ENCODE measurements at regions not wholly inside any gene's neighbourhood (a gene's known extent, or its start where the extent isn't known, plus 50 kb on each side); places are given as distances from the start of the nearest gene placed in this dataset.
"Not testable (repeated sequence)": the region's sequence is repeated elsewhere in the genome, so short reads cannot be mapped to it uniquely, and the experiment has no call there.

DNA sequence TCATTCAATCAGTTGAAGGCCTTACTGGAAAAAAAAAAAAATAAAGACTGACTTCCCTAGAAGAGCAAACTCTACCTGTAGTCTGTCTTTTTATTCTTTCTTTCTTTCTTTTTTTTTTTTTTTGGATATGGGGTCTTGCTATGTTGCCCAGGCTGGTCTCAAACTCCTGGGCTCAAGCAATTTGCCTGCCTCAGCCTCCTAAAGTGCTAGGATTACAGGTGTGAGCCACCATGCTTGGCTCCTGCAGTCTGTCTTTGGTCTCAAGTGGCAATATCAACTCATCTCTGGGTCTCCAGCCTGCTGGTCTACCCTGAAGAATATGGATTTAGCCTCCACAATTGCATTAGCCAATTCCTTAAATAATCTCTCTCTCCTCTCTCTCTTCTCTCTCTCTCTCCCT is 167.7 kb upstream of the P2RY1 start:
- DNase-seq (ENCODE audit: low read depth), result no peak

DNA sequence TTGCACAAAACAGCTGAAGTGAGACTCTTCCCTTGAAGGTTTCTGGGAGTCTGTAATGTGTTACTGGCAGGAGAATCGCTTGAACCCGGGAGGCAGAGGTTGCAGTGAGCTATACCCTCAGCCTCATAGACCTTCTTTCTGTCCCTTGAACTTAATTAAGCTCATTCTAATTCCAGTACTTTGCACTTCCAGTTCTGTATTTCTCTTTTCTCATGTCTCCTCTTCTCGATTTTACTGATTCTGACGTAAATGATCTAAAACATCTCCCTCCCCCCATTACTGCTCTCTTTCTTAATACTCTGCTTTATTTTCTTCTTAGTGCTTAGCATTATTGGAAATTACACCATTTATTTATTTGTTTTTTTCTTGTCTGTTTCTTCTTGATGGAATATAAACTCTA is 165.4 kb upstream of the P2RY1 start:
- no peak for DNase-seq (ENCODE audit: low read depth)

DNA sequence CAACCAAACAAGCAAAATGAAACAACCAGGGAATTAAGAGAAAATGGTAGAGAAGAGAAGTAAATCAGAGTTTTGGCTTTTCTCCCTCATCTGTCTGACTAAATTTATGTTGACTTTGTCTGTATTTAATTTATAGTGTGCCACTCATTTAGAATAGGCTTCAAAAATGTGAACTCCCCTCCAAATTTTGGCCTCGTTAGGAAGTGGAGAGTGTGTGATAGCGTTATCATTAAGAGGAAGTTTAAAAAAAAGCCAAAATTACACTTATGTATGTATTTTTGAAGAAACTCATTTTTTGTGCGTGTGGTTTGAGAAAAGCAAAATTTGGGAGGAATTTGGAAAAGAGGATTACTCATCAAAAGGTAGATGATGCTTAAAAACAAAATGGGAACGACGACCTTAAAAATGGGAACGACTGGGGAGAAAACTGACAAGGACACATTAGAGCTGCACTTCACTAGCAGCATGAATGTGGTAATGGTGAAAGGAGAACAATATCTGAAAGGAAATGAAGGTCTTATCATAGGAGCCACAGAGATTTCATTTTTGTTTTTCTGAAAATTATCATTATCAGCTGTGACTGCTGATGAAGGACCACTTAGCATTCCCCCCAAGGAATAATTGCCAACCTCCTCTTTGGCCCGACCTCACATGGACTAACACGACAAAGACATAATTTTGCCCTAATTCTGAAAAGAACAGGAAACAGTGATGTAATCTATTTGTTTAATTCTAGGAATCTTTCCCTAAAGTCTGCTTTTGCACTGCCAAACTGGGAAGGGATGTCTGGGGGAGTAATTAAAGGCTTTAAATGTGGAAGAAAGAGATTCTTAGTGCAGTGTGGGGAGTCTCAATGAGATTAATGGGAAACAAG is 163.2 kb upstream of the P2RY1 start:
- no peak for DNase-seq (ENCODE audit: low read depth)

DNA sequence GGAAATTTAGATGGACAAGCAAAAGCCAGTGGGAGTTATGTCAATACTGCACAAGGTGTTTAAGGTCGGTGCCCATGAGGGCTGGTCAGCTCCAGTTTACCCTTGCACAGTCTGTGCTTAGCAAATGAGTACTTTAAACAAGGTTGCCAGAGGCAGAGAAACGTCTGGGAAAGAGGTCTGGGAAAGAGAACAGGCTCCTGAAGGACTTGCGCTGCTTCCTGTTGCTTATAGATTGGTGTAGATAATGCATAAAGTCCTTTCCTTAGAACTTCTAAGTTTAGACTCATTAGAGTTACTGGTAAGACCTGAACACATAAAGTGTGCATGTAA is 162.6 kb upstream of the P2RY1 start:
- DNase-seq (ENCODE audit: low read depth), result no peak

DNA sequence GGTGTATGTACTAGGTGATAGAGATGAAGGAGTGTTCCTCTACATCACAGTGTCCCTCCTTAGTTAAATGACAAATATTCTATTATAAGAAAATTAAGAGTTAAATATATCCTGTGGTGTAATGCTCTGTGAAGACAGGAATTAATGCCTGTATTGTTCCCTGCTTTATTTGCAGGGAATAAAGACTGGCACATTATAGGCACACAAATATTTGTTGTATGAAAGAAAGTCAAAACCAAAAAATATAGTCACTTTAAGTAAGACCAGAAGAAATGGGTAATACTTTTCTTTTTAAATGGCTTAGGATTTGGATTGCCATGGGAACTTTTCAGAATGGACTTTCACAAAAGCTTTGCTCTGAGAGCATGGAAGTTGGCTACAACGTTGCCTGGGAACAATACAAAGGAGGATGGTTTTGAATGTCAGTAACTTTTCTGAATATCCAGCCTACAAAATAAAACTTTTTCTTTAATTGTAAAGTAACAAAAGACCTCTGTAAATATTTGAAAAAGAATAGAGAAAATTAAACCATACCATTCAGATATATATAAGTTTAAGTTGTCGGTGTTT is 158.0 kb upstream of the P2RY1 start:
- DNase-seq (ENCODE audit: low read depth), result no peak

DNA sequence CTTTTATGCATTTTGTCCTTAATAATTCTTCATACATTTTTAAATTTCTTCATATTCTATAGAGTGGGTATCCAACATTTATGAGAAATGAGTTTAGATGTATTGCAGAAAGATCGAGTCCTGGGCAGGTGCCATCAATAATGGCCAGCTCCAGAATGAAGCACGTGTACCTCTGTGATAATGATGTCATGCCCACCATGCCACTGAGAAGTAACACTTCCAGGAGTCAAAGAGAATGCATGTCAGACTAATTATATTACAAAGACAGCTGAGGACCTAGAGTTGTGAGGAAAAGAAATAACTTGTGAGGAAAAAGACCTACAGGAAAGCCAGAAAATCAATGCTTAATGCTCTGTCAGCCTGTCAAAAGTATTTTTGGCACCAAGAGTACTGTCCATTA is 157.4 kb upstream of the P2RY1 start:
- DNase-seq (ENCODE audit: low read depth), result no peak

DNA sequence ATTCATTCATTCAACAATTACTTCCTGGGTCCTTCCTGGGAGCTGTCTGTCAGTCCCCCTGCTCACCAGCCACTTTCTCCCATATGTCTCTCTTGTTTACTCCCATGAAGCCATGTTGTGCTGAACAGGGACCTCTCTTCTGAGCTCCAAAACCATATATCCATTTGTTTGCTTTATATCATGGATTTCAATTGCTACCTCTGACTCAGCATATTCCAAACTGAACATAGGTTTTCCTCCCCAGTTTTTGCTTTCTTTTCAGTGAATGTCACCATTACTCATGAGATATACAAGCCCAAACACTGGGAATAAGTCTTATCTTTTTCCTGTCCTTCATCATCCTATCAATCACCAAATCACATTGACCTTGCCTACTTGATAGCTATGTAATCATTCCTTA is 152.5 kb upstream of the P2RY1 start:
- DNase-seq (ENCODE audit: low read depth), result no peak

DNA sequence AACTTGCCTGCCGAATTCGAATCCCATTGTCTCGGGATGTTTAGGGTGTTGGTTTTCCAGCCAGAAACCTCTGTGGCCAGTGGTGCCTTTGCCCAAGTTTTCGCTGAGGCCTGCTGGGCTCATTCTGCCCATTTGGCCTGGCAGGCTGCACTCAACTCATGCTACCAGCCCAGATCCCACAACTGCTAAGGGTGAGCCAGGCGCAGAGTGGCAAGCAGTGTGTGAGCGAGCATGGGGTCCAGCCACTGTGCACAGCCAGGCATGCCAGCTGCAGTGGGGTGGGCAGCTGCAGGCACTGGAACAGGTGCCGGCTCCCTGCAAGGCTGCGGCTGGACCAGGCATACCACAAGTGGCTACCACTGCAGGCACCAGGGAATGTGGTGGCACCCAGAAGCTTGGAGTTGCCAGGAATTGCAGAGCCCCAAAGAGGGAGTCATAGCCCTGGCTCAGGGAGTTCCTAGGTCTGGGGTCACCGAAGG is 151.4 kb upstream of the P2RY1 start:
- DNase-seq (ENCODE audit: low read depth), result no peak

DNA sequence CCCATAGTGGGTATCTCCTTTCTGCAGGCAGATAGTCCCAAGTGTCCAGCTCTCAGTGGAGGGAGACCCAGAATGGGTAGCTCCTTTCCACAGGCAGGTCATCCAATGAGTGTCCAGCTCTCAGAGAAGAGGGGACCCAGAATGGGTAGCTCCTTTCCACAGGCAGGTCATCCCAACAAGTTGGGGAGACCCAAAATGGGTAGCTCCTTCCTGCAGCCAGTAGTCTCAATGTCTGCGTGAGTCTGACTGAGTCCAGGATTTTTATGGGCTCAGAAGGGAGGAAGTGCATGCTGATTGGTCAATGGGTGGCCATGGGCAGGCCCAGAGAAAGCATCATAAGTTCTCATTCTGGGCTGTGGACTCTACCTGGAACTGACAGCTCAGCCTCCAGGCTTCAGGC is 150.7 kb upstream of the P2RY1 start:
- DNase-seq (ENCODE audit: low read depth), result no peak

DNA sequence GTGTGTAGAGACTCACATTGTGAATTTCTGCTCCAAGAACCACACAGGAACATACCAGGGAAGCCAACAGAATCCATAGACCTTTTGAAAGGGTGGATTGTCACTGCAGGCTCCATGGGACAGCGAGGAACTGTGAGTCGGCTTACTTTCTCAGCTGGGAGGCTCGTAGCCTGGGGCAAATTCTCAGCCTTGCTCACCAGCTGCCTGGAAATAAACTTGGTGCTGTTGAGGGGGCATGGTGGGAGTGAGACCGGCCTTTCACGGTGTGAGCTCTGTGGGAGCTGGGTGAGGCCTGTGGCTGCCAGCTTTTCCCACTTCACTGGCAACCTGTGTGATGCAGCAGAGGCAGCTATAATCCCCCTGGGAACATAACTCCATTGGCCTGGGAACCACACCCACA is 146.6 kb upstream of the P2RY1 start:
- DNase-seq (ENCODE audit: low read depth), result no peak

DNA sequence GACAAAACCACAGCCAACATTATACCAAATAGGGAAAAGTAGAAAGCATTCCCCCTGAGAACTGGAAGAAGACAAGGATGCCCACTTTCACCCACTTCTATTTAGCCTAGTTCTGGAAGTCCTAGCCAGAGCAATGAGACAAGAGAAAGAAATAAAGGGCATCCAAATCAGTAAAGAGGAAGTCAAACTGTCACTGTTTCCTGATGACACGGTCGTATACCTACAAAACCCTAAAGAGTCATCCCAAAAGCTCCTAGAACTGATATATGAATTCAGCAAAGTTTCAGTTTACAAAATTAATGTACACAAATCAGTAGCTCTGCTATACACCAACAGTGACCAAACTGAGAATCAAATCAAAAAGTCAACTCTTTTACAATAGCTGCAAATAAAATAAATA is 142.6 kb upstream of the P2RY1 start:
- DNase-seq (ENCODE audit: low read depth), result not testable (repeated sequence)

DNA sequence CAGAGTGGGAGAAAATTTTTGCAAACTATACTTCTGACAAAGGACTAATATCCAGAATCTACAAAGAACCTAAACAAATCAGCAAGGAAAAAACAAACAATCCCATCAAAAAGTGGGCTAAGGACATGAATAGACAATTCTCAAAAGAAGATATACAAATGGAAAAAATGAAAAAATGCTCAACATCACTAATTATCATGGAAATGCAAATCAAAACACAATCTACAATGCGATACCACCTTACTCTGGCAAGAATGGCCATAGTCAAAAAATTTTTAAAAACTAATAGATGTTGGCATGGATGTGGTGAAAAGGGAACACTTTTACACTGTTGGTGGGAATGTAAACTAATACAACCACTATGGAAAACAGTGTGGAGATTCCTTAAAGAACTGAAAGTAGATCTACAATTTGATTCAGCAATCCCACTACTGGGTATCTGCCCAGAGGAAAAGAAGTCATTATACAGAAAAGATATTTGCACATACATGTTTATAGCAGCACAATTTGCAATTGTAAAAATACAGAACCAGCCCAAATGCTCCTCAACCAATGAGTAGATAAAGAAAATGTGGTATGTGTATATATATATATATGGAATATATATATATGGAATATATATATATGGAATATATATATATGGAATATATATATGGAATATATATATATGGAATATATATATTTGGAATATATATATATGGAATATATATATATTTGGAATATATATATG is 141.2 kb upstream of the P2RY1 start:
- DNase-seq (ENCODE audit: low read depth), result not testable (repeated sequence)

DNA sequence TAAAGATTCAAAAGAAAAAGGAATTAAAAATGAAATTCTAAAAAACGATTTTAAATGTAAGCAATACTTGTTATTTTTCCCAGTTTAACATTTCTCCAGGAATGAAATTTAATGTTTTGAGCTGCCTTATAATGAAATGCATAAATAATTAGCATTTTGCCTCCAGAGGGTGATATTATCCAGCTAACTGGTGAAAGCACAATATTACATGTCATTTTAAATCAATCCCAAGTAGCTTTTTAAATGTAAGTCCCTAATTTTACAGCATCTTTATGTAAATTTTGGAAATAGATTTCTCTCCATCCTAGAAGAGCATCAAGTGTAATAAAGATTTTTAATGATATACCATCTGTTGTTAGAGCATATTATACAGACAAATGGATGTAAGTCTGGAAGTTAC is 139.1 kb upstream of the P2RY1 start:
- no peak for DNase-seq (ENCODE audit: low read depth)

DNA sequence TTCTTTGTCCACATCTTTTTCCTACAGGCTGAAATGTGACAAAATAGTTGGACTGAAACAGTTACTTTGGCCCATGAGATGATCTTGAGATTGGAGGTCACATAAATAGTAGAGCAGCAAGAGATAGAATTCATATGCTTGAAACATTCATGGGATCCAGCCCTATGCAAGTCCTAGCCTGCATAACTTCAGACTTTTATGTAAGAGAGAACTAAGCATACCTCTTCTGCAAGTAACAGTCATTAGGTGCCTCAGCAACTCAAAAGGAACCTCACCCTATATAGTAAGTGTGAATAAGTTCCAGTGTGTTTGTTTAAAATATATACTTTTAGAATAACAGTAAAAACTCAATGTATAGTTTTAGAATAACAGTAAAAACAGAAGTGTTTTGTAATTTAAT is 138.0 kb upstream of the P2RY1 start:
- DNase-seq (ENCODE audit: low read depth), result no peak

DNA sequence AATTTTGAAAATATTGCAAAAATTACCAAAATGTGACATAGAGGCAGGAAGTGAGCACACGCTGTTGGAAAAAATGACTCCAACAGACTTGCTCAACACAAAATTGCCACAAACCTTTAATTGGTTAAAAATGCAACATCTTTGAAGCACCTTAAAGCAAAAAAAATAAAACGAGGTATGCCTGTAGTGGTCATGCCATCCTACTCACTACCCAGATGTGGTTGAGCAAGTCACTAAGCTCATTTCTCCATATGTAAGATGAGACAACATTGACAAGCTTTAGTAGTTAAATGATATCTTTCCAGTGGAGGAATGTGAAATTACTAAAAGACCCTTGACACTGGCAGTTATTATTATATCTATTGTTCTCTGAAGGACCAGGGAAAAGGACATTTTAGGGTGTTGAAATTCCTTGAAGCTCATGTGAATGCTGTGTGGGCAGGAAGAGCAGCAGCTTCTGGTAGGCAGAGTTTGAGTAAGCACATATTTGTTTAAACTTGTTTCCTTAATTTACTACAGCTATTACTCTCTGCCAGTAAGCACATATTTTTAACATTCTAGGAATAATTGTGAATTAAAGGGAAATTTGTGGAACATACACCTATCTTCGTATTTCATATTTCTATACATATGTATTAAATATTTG is 131.6 kb upstream of the P2RY1 start:
- DNase-seq (ENCODE audit: low read depth), result no peak

DNA sequence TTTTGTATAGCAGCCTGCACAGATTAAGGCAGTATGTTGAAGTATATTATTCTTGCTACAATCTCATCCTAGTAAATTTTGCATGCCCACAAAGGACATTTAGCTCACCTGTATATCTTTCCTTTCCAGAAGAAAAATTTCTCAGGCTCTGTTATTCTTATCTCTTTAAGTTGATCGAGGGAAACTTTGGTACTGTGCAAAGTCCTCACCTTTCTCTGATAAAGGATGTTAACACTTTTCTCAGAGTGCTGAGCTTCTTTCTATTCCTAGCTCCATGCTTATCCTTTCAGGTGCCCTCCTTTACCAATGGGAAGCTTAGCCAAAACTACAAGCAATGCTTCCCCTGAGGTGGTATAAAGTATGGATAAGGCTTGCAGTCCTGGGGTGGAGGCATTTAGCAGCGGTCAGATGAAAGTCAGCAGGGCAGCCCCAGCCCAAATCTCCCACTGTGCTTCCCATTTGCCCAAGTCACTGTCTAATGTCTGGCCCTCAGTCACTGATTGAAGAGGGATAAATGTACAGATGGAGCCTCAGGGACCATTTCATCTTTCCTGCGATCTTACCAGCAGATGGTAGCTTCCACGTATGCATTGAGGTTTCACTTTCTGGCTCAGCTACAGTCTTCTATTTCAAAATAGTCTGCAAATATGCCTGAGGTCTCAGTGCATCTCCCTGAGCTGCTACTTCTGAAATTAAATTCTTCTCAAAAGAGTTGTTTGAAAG is 127.8 kb upstream of the P2RY1 start:
- DNase-seq (ENCODE audit: low read depth), result no peak

DNA sequence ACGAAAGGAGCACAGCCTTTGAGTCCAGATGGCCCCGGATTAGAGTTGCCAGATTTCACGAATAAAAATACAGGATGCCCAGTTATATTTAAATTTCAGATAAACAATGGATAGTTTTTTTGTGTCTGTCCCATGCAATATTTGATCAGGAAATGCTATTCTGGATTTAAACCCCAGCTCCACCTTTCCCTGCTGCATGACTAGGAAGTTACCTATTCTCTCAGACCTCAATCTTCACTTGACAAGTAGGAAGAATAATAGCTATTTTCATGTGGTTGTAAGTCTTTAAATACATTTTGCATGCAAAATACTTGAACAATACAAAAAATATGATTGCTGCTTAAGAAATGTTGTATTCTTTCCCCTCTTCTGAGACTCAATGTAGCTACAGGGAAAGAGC is 125.3 kb upstream of the P2RY1 start:
- DNase-seq (ENCODE audit: low read depth), result no peak

DNA sequence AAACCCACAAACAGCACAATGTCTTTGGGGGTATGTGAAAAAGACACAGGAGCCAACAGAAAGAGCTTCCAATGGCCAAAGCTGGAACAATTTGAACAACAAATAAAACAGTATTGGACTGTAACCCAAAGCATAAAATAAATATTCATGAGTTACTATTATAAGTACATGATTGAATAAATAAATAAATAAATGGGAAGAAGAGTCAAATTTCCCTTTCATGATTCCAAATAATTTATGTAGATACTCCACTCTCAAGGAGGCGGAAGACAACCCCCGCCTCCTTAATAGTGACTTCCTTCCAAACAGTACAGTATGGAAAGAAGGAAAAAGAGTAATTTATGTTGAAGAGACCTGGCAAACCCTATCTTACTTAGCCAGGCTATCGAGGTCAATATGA is 124.4 kb upstream of the P2RY1 start:
- no peak for DNase-seq (ENCODE audit: low read depth)

DNA sequence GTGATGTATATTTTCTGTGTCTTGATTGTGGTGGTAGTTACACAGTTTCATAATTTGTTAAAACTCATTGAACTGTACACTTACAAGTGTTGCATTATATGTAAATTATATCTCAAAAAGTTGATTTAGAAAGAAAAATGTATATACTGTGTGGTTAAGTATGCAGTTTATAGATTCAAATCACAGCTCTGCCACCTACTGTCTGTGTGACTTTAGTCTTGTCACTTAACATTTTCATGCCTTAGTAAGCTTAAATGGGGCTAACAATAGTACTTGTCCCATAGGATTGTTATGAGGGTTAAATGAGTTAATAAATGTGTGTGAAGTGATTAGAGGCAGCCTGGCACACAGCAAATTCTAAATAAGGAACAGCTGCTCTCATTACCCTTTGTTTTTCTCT is 120.9 kb upstream of the P2RY1 start:
- DNase-seq (ENCODE audit: low read depth), result no peak

DNA sequence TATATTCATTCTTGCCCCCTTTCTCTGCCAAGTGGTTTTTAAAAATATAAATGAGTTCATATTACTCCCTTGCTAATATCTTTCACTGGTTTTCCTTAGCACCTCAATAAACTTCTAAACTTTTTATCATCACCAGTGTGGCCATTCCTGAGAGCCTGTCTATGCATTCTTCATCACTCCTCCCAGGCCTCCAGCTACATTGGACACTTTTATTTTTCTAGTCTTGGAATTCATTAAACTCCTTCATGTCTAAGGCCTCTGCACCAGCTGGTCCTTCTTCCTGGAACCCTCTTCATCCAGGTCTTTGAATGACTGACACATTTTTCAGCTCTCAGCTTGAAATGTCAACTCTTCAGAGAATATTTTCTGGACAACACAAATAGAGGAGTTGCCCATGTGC is 120.4 kb upstream of the P2RY1 start:
- no peak for DNase-seq (ENCODE audit: low read depth)

DNA sequence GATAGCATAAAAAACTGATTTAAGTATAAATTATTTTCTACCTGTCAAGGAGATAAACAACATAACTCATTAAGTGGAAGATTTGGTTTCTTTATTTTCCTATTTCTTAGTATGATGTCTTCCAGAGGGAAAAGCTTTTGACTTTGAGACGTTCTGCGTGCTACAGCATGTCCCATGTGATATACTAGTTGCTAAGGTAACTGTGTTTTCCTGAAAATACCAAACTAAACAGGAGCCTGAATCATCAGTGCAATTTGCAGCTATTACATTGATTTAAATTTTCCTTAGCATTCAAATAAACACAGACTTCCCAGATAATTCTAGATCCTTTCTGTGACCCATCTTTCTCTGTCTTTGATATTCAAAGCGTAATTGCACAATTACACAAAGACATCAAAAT is 117.7 kb upstream of the P2RY1 start:
- DNase-seq (ENCODE audit: low read depth), result no peak

DNA sequence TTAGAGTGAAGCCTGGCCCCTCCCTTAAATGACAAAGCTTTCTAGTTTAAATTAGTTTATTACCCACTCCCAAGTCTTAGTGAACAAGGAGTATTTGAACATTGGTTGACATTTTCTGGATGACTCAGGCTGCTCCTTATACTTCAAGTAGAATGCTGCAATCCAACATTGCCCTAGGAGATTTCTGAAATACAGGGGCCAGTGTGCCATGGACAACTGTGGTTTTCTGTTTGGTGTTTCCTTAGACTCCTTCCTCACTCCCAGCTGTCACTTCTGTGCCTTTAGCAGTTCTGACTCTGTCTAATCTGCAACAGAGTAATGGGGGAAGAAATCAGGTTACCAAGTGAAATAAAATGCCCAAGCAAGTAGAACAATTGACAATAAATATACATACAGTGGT is 116.1 kb upstream of the P2RY1 start:
- DNase-seq (ENCODE audit: low read depth), result no peak
